Mononuclear cell (primary cell): ENCODE measurements at regions not wholly inside any gene's neighbourhood (a gene's known extent, or its start where the extent isn't known, plus 50 kb on each side); places are given as distances from the start of the nearest gene placed in this dataset.
"Not testable (repeated sequence)": the region's sequence is repeated elsewhere in the genome, so short reads cannot be mapped to it uniquely, and the experiment has no call there.

Experiments used
- H3K27me3 ChIP-seq: 2 replicates; pipeline ENCODE4 v1.6.0; 2011; ENCODE audit warnings: low read length, control low read depth; ENCODE audit not compliant: insufficient read depth
- H3K4me1 ChIP-seq: 2 replicates; pipeline ENCODE4 v1.5.1; 2011; ENCODE audit warnings: mild to moderate bottlenecking, low read length, control low read depth; ENCODE audit not compliant: insufficient read depth
- H3K4me3 ChIP-seq: 2 replicates; pipeline ENCODE4 v1.5.1; 2011; ENCODE audit warnings: mild to moderate bottlenecking, low read length, moderate library complexity
- H3K9me3 ChIP-seq: 2 replicates; pipeline ENCODE4 v1.5.1; 2011; ENCODE audit warnings: low read depth, mild to moderate bottlenecking, control low read depth, low read length

DNA sequence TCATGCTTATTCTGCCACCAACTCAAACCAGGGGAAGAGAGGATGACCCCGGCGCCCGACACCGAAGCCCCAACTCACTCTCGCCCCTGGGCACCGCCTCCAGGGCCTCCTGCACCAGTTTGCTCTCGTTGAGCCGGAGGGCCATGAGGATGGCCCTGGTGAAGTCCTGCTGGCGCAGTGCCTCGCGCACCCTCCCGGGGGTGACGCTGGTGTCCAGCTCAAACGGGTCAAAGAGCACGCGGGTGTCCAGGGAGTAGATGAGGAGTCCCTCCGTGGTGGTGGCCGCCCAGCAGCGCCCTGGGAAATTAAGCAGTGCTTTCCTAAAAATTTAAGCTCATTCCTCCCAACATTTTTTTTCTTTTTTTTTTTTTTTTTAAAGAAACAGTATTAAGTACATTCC is 5387.6 kb upstream of the TPTE start:
- H3K4me3 ChIP-seq, H3K27me3 ChIP-seq, H3K9me3 ChIP-seq, H3K4me1 ChIP-seq: not testable (repeated sequence)

DNA sequence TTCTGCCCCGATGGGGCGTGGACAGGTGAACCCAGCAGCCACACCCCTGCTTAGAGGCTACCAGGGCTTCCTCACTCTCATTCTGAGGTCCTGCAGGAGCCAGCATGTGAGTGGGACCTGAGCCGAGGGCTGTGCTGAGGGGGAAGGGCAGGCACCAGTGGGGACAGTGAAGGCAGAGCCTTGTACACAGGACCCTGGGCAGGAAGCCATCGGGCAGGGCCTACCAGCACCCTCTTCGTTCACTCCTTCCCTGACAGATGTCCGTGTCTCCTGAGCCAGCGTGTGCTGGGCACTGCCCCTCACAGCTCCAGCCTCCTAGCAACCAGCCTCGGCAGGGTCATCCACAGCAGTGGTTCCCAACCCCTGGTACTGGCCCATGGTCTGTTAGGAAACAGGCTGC is 5385.0 kb upstream of the TPTE start:
- not testable (repeated sequence) for H3K4me1 ChIP-seq, H3K27me3 ChIP-seq, H3K4me3 ChIP-seq, H3K9me3 ChIP-seq

DNA sequence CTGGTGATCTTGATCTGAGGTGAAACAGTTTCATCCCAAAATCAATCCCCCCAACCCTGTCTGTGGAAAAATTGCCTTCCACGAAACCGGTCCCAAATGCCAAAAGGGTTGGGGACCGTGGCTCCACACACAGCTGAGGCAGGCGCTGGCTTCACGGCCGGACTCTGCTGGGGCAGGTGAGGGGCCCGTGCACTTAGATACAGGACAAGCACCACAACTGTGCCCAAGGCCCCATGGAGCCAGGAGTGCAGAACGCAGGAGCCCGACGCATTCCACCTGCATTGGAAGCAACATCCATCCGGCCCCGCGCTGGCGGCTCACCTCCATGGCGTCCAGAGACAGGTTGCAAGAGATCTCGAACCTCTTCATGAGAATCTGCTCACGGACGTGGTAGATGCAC is 5384.4 kb upstream of the TPTE start:
- H3K27me3 ChIP-seq, H3K9me3 ChIP-seq, H3K4me1 ChIP-seq: not testable (repeated sequence)

DNA sequence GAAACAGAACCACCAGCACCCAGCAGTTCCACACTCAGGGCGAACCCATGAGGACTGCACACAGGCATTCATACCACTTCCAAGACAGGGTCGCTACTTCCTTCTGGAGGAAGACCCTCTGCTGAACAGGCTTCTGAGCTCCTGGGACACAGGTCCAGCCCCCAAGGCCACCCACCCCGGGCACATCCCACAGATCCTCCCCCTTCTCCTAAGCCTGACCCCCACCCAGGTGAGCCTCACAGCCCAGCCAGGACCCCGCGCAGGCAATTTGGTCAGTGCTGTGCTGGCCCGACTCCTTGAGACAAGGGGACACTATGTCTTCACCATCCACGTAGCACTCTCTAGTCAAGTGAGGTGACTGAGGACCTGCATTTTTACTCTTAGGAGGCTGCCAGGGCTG is 5382.7 kb upstream of the TPTE start:
- not testable (repeated sequence) for H3K9me3 ChIP-seq, H3K4me3 ChIP-seq, H3K27me3 ChIP-seq, H3K4me1 ChIP-seq

More for the DNA sequence above, 5384.4 kb upstream of the TPTE start:
- H3K4me3 ChIP-seq: not testable (repeated sequence)

DNA sequence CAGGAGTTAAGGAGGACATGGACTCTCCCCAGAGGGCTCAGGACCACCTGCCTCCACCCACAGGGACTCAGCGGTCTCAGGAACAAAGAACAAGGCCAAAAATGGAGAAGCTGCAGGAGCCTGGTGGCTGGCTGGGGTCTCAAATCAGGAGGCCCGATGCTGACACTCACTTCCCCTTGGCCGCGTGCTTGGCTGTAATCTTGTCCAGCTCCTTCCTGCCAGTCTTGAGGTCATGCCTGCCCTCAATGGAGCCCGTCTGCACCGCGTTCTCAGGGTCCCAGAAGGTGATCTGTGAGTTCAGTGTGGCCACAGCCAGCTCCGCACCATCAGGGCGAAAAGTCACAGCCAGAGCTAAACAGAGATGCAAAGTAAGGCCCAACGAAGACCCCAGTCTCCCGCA is 5381.9 kb upstream of the TPTE start:
- not testable (repeated sequence) for H3K27me3 ChIP-seq, H3K9me3 ChIP-seq, H3K4me3 ChIP-seq, H3K4me1 ChIP-seq

DNA sequence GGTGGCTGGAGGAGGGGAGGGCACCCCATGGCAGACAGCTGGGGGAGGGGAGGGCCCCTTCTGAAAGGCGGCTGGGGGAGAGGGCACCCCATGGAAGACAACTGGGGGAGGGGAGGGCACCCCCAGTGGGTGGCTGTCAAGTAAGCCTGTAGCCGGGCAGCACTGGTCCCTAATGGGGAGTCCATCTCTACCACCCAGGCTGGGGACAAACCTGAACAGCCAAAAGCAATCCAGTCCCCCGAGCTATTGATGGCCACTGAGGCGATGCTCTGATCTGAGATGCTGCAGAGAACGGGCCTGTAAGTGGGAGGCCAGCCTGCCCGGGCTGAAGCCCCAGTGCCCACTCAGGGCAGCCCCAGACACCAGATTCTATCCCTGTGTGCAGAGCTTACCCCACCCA is 5378.4 kb upstream of the TPTE start:
- H3K9me3 ChIP-seq, H3K4me1 ChIP-seq, H3K4me3 ChIP-seq, H3K27me3 ChIP-seq: not testable (repeated sequence)

DNA sequence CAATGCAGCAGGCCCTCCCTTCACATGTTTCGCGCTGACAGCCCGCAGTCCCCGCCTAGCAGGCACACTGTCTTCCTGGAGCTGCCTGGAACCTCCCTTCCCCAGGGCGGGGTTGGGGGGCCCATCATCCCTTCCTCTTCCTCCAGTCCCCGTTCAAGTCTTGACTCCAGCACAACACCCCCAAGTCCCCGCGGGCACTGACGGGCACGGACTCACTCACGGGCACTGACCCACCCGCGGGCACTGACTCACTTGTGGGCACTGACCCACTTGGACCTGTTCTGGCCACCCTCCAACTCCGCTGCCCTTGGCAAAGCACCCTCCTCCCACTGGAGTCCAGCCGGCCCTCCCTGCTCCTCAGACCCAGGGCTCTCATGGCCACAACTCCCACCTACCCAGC is 5376.7 kb upstream of the TPTE start:
- H3K27me3 ChIP-seq, H3K4me3 ChIP-seq, H3K9me3 ChIP-seq, H3K4me1 ChIP-seq: not testable (repeated sequence)

DNA sequence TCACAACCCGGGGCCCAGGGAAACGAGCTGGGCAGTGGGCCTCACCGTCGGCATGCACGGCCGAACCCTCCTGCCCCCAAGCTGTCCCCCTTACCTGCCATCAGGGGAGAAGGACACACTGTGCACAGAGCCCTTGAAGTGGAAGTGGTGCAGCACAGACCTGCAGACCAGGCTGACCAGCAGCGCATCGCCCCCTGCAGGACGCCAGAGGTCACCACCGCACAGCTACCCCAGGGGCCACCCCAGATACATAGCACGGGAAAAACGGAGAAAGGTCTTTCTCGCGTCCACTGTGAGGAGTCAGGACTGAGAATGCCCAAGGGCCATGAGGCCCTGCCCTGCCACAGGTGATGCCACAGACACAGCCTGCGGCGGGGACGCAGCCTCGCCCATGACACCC is 5373.7 kb upstream of the TPTE start:
- not testable (repeated sequence) for H3K4me3 ChIP-seq, H3K27me3 ChIP-seq, H3K4me1 ChIP-seq, H3K9me3 ChIP-seq

DNA sequence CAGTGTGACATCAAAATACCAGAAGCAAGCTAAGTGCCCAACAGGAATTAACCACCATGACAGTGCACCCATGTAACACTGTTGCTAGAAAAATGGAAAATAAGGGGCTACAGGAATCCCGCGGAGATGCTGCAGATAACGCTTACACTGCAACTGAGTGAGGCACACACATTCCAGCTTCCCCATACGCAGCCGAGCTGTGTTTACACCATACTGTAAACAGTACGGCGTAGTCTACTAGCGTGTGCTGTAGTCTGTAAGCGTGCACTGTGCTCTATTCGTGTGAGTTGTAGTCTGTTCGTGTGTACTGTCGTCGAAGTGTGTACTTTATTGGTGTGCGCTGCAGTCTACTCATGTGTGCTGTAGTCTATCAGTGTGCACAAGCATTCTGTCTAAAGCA is 5372.2 kb upstream of the TPTE start:
- H3K4me1 ChIP-seq, H3K27me3 ChIP-seq, H3K9me3 ChIP-seq, H3K4me3 ChIP-seq: not testable (repeated sequence)

DNA sequence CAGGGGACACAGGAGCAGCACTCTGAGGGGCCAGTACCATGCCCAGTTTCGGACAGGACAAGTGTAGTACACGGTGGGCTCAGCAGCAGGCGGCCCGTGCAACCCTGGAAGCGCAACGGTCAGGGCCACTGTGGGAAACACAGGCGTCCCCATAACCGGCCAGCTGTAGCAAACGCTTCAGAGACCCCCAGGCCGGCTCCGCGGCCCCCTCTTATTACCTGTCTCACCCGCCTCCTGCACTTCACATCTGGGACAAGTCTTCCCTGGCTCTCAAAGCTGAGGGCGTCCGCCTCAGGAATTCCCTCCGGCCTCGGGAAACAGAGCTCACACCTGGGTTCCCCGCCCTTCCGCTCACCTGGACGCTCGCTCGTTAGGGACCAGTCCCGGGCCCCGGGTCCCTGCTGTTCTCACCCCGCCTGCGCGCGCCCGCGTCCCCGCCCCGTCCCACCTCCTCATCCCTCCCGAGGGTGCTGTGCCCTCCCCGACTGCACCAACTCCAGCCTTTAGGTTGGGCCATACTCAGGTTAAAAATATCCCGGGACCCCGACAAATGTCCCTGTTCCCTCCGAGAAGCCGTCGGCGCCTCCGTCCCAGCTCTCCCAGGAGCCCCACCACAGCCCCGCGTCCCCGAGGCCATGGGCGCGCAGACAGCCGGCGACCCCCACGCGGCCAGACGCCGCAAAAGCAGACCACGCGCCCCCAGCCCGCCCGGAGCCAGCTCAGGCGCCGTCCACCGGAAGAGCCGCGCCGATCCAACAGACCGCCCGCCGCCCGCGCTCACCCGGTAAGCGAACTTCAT is 5367.3 kb upstream of the TPTE start:
- not testable (repeated sequence) for H3K9me3 ChIP-seq, H3K4me1 ChIP-seq, H3K4me3 ChIP-seq, H3K27me3 ChIP-seq

DNA sequence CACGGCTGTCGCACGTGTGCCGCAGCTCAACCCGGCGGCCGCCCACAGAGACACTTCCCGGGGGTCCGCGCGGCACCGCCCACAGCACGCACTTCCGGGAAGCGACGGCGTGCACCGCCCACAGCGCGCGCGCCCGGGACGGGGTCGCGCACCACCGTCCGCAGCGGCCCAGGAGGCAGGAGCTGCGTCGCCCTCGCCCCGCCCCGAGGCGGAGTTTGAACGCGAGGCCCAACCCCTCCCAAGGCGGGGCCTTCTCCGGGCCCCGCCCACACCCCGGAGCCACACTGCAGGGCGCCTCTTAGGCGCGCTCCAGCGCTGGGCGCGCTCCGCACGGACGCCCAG is 5366.8 kb upstream of the TPTE start:
- not testable (repeated sequence) for H3K4me3 ChIP-seq, H3K4me1 ChIP-seq, H3K27me3 ChIP-seq, H3K9me3 ChIP-seq

DNA sequence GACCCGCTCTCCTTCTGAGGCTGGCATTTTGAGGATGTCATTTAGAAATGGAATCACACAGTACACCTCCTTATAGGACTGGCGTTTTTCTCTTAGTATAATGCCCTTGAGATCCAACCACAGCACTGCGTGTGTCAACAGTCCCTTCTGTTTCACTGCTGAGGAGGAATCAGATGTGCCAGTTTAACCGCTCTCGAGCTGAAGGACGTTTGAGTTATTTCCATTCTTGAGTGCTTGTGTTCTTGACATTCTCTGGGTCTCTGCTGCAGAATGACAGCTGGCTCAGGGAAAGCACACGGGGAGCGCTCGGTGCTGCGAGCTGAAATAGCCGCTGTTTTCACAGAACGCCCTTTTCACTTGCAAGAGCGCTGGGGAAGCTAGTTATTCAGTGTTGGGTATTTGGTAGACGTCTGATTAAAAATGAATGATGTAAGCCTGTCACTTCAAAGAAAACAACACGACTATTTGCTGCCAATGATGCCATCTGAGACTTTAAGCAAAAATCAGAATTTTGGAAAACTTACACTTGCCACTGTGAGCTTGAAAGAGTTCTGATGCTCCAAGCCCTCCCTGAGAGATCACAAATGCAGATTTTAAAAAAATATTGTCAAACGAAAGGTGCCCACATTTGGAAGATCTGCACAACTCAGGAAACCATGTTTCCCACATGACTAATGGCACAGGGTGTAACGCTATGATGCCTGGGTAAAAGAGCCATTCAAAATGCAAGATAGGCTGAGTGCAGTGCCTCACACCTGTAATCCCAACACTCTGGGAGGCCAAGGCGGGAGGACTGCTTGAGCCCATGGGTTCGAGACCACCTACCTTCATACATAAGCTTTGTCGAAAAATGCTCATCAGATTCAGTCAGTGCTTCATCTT is 5358.4 kb upstream of the TPTE start:
- not testable (repeated sequence) for H3K4me1 ChIP-seq, H3K9me3 ChIP-seq, H3K27me3 ChIP-seq, H3K4me3 ChIP-seq

DNA sequence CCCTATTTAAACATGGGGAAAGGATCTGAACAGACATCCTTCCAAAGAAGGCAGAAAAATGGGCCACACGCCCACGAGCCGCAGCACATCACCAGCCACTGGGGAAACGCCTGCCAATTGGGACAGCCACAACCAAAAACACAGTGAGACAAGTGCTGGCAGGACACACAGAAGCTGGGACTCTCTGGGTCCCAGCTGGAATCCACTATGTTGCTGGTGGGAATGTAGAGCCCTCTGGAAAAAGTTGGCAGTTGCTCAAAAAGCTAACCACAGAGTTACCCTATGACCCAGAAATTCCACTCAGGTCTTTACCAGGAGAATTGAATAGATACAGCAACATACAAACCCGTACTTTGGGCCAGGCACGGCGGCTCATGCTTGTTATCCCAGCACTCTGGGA is 5355.6 kb upstream of the TPTE start:
- not testable (repeated sequence) for H3K4me1 ChIP-seq, H3K9me3 ChIP-seq, H3K4me3 ChIP-seq, H3K27me3 ChIP-seq
